Eye (tissue), 1 donor: ENCODE measurements at regions not wholly inside any gene's neighbourhood (a gene's known extent, or its start where the extent isn't known, plus 50 kb on each side); places are given as distances from the start of the nearest gene placed in this dataset.
"Not testable (repeated sequence)": the region's sequence is repeated elsewhere in the genome, so short reads cannot be mapped to it uniquely, and the experiment has no call there.

Experiments
- DNase-seq: peaks from one replicate; pipeline ENCODE4 v3.0.0-alpha.2; 2015

GRCh38 chr6:105875974-105876640 lies 210.0 kb upstream of the PRDM1 start:
- peak; percentile 20 for DNase-seq

- no peak for DNase-seq
Observed at GRCh38 chr6:105874835-105875626, 211.1 kb upstream of the PRDM1 start.

- no peak for DNase-seq
Observed at GRCh38 chr6:105873799-105874198, 212.3 kb upstream of the PRDM1 start.

GRCh38 chr6:105873211-105873704 lies 212.9 kb upstream of the PRDM1 start:
- no peak for DNase-seq

- DNase-seq, result no peak
Observed at GRCh38 chr6:105872249-105872648, 213.9 kb upstream of the PRDM1 start.

- DNase-seq, result no peak
Observed at GRCh38 chr6:105871542-105871941, 214.6 kb upstream of the PRDM1 start.

- no peak for DNase-seq
Observed at GRCh38 chr6:105869835-105870440, 216.2 kb upstream of the PRDM1 start.

- no peak for DNase-seq
Observed at GRCh38 chr6:105868823-105869460, 217.2 kb upstream of the PRDM1 start.

GRCh38 chr6:105867821-105868220 lies 218.3 kb upstream of the PRDM1 start:
- no peak for DNase-seq

- no peak for DNase-seq
Observed at GRCh38 chr6:105867277-105867676, 218.9 kb upstream of the PRDM1 start.

GRCh38 chr6:105862936-105863607 lies 223.1 kb upstream of the PRDM1 start:
- no peak for DNase-seq

GRCh38 chr6:105860927-105861326 lies 225.2 kb upstream of the PRDM1 start:
- DNase-seq, result not testable (repeated sequence)

GRCh38 chr6:105859457-105859856 lies 226.7 kb upstream of the PRDM1 start:
- DNase-seq, result no peak

GRCh38 chr6:105858639-105859038 lies 227.5 kb upstream of the PRDM1 start:
- not testable (repeated sequence) for DNase-seq

GRCh38 chr6:105855433-105855832 lies 230.7 kb upstream of the PRDM1 start:
- no peak for DNase-seq

- DNase-seq, result not testable (repeated sequence)
Observed at GRCh38 chr6:105853979-105854378, 232.2 kb upstream of the PRDM1 start.

GRCh38 chr6:105851606-105852005 lies 234.5 kb upstream of the PRDM1 start:
- DNase-seq, result peak; percentile 79

GRCh38 chr6:105851113-105851580 lies 235.0 kb upstream of the PRDM1 start:
- DNase-seq, result peak; percentile 66

GRCh38 chr6:105850261-105851112 lies 235.6 kb upstream of the PRDM1 start:
- peak; percentile 56 for DNase-seq

- DNase-seq, result no peak
Observed at GRCh38 chr6:105849746-105850145, 236.4 kb upstream of the PRDM1 start.

- no peak for DNase-seq
Observed at GRCh38 chr6:105847433-105847832, 238.7 kb upstream of the PRDM1 start.
